Peyer's patch (tissue), 4 donors: ENCODE measurements at regions not wholly inside any gene's neighbourhood (a gene's known extent, or its start where the extent isn't known, plus 50 kb on each side); places are given as distances from the start of the nearest gene placed in this dataset.

Experiments used
- DNase-seq, 3 donors: peaks; one replicate each; pipeline ENCODE4 v3.0.0-alpha.2; 2017 to 2019
- H3K27ac ChIP-seq, 4 donors: fragments of 200-600 bp; sonication (generic); one replicate each; pipeline ENCODE4 v1.5.1; 2016 to 2019
- H3K27me3 ChIP-seq, 2 donors: fragments of 200-600 bp; sonication (generic); one replicate each; pipeline ENCODE4 v1.5.1; 2019
- H3K36me3 ChIP-seq, 3 donors: fragments of 200-600 bp; sonication (generic); one replicate each; pipeline ENCODE4 v1.5.1; 2016 to 2019
- H3K4me1 ChIP-seq, 4 donors: fragments of 200-600 bp; sonication (generic); one replicate each; pipeline ENCODE4 v1.5.1; 2016 to 2019
- H3K4me3 ChIP-seq, 4 donors: fragments of 200-600 bp; sonication (generic); 1 replicate in 3 of 4; 2 replicates in 1 of 4; pipeline ENCODE4 v1.5.1; 2016 to 2019; ENCODE audit warnings: mild to moderate bottlenecking in 1 of 4
- H3K9me3 ChIP-seq, 4 donors: fragments of 200-600 bp; sonication (generic); one replicate each; pipeline ENCODE4 v1.5.1; 2016 to 2019; ENCODE audit warnings: mild to moderate bottlenecking in 1 of 4
- POLR2A ChIP-seq, 2 donors: fragments of 450-650 bp; IDR thresholded peaks; one replicate each; pipeline ENCODE4 v1.5.1; 2017; ENCODE audit warnings: antibody characterized with exemption in 2 of 2, mild to moderate bottlenecking in 2 of 2, moderate library complexity in 2 of 2
- TF ChIP-seq, protein P1 (sequence below), 6 experiments: fragments of 450-650 bp in 4 of 6; fragments of 200-600 bp in 2 of 6; sonication (generic) in 1 of 6; IDR thresholded peaks; one replicate each; pipeline ENCODE4 v1.5.1; 2017 to 2019; ENCODE audit warnings: antibody characterized with exemption in 6 of 6, mild to moderate bottlenecking in 3 of 6, moderate library complexity in 1 of 6

DNA sequence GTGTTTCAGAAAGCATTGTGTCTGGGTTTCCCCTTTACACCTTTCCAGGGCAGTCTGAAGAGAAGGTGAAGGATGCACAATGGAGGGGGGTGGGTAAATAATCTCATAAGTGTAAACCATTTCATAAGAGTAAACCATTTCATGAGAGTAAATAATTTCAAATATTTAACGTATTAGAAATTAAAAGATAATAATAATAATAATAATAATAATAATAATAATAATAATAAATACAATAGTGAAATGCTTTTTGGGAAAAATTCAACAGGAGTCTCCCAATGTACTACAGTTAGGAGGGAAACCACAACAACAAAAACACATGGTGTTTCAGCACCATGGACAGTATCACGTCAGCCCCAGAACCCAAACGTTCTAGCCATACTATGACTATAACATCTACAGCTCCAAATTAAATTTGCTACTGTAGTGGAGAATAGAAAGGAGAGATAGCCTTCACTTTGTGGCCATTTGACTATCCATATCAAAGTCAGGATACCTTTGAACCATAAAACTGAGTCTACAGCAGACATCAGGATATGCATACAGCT lies 691.8 kb downstream of the BCL11B start:
- H3K4me3 ChIP-seq: no peak overlapping the region
- no peak for DNase-seq

DNA sequence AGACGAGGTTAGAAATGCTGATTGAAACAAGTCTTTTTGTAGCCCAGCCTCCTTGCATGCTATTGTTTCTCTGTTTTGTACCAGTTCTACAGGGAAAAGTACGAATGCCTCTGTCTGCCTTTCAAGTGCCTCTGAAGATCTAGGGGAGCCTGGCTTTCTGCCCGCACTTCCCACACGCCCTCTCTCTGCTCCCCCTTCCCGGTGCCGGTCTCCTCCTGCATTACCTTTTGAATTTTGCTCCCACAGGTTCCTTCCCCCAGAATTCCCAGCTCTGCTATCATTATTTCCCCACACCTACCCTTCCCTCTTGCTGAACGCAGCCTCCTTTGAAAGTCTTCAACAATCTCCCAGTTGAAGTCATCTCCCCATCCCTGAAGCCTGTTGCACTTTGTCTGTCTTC lies 689.7 kb downstream of the BCL11B start:
- DNase-seq: no peak
- Histone ChIP-seq H3K4me1 (no peaks in the 10 kb centered on the region), H3K9me3 (no peaks in the 10 kb centered on the region), H3K27me3 (no peaks in the 10 kb centered on the region), H3K27ac (no peak overlapping the region), H3K4me3 (no peak overlapping the region), H3K36me3 (no peaks in the 10 kb centered on the region)
- TF ChIP-seq, protein P1, sequence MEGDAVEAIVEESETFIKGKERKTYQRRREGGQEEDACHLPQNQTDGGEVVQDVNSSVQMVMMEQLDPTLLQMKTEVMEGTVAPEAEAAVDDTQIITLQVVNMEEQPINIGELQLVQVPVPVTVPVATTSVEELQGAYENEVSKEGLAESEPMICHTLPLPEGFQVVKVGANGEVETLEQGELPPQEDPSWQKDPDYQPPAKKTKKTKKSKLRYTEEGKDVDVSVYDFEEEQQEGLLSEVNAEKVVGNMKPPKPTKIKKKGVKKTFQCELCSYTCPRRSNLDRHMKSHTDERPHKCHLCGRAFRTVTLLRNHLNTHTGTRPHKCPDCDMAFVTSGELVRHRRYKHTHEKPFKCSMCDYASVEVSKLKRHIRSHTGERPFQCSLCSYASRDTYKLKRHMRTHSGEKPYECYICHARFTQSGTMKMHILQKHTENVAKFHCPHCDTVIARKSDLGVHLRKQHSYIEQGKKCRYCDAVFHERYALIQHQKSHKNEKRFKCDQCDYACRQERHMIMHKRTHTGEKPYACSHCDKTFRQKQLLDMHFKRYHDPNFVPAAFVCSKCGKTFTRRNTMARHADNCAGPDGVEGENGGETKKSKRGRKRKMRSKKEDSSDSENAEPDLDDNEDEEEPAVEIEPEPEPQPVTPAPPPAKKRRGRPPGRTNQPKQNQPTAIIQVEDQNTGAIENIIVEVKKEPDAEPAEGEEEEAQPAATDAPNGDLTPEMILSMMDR (IDR thresholded peaks at IDR 0.05): no peak
- no peak for TF ChIP-seq POLR2A (IDR thresholded peaks at IDR 0.05)

More for the DNA sequence above, 691.8 kb downstream of the BCL11B start:
- no peak for TF ChIP-seq POLR2A (IDR thresholded peaks at IDR 0.05)
- TF ChIP-seq, protein P1 (IDR thresholded peaks at IDR 0.05): no peak
- Histone ChIP-seq H3K4me1 (no peaks in the 10 kb centered on the region), H3K36me3 (no peaks in the 10 kb centered on the region), H3K27me3 (no peaks in the 10 kb centered on the region), H3K27ac (no peak overlapping the region), H3K9me3 (no peaks in the 10 kb centered on the region)

DNA sequence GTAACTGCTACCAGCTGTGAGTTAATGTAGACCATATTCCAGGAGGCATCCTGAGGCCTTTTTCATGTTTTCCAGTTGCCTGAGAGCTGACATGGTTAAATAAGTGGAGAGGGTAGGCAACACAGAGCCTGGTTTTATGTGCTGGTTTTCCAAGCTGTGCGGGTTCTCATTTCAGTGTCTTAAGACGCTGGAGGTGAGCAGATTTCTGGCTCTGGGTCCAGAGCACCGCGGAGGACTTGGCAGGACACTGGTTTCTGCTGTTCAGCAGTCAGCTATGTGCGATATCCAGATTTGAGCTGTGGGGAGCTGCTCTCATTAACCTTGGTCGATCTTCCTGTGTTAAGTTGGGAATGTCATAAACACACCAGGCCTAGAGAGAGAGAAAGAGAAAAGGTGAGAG lies 680.8 kb downstream of the BCL11B start:
- H3K4me3 ChIP-seq: no peak overlapping the region
- H3K27me3 ChIP-seq: no peaks in the 10 kb centered on the region
- H3K36me3 ChIP-seq: no peaks in the 10 kb centered on the region
- H3K9me3 ChIP-seq: no peaks in the 10 kb centered on the region
- no peak for DNase-seq
- no peaks in the 10 kb centered on the region for H3K4me1 ChIP-seq
- TF ChIP-seq, protein P1 (IDR thresholded peaks at IDR 0.05): no peak
- no peak for TF ChIP-seq POLR2A (IDR thresholded peaks at IDR 0.05)
- no peak overlapping the region for H3K27ac ChIP-seq

DNA sequence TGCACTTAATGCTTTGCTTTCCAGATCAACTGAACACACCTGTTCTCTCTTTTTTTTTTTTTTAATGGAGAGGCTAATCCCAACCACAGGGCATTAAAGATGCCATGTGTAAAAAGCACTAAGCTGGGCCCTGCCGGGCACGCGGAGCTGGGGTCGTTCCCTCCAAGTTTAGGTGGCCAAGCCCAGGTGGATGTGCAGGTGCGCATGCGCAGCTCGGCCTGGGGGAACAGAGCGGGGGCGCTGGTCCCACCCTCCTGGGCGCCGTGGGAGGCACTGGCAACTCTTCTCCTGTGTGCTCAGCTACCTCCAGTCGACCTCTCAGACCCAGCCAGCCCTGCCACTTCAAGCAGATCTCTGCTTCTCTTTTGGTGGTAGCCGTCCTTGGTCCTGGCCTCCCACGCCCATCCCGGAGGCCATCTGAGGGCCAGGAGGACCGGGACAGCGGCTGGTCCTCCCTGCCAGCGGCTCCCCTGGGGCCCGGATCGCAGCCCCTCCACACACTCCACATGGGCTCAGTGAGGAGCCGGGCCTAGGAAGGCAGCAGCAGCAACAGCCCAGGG lies 679.3 kb downstream of the BCL11B start:
- H3K27ac ChIP-seq: no peak overlapping the region
- no peak overlapping the region for H3K4me3 ChIP-seq
- no peaks in the 10 kb centered on the region for H3K9me3 ChIP-seq
- H3K4me1 ChIP-seq: no peaks in the 10 kb centered on the region
- DNase-seq: no peak
- no peak for TF ChIP-seq POLR2A (IDR thresholded peaks at IDR 0.05)
- TF ChIP-seq, protein P1 (IDR thresholded peaks at IDR 0.05): no peak
- H3K27me3 ChIP-seq: no peaks in the 10 kb centered on the region
- no peaks in the 10 kb centered on the region for H3K36me3 ChIP-seq

DNA sequence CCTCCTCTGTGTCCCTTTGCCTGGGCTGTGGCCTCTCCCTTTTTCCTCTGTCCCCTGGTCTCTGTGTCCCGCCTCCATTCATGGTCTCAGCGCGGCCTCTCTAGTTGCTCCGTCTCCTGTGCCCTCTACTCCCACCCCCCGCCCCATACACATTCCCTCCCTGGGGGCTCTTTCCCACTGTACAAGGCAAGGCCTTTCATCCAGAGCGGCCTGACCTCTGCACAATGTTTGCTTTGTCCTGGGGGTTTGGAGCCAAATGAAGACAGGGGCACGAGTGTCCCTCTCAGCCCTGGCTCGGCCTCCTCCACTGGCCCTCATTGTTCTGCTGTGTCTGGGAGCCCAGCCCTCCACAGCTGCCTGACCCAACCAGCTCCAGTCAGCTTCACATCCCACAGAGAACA lies 678.6 kb downstream of the BCL11B start:
- DNase-seq: no peak
- no peaks in the 10 kb centered on the region for H3K27me3 ChIP-seq
- no peak overlapping the region for H3K4me3 ChIP-seq
- no peak overlapping the region for H3K27ac ChIP-seq
- H3K9me3 ChIP-seq: no peaks in the 10 kb centered on the region
- no peaks in the 10 kb centered on the region for H3K4me1 ChIP-seq
- TF ChIP-seq, protein P1 (IDR thresholded peaks at IDR 0.05): no peak
- TF ChIP-seq POLR2A (IDR thresholded peaks at IDR 0.05): no peak
- H3K36me3 ChIP-seq: no peaks in the 10 kb centered on the region

DNA sequence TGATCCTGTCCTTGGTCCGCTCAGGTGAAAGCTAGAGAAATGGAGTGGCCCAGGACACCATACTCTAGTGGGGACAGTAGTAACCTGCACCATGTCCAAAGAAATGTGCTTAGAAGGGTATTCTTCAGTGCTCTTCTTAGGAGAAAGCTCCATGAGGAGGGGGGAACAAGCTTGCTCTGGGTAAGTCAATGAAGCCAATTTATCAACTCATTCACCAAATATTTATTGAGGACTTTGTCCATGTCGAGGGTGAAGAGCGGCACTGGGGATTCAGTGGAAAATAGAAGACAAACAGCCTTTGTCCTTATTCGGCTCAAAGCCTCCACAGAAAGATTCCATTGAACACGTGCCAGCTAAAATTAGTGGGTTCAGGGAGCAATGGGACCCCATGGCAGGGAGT lies 677.8 kb downstream of the BCL11B start:
- Histone ChIP-seq H3K27ac (no peak overlapping the region), H3K9me3 (no peaks in the 10 kb centered on the region), H3K27me3 (no peaks in the 10 kb centered on the region), H3K4me1 (no peaks in the 10 kb centered on the region), H3K36me3 (no peaks in the 10 kb centered on the region), H3K4me3 (no peak overlapping the region)
- TF ChIP-seq, protein P1 (IDR thresholded peaks at IDR 0.05): no peak
- no peak for TF ChIP-seq POLR2A (IDR thresholded peaks at IDR 0.05)
- no peak for DNase-seq
